ENCODE measurements at regions not wholly inside any gene's neighbourhood (a gene's known extent, or its start where the extent isn't known, plus 50 kb on each side); places are given as distances from the start of the nearest gene placed in this dataset.
"Not testable (repeated sequence)": the region's sequence is repeated elsewhere in the genome, so short reads cannot be mapped to it uniquely, and the experiment has no call there.

GRCh38 chr13:87570669-87571068 is 100.5 kb upstream of the SLITRK5 start:
- Histone ChIP-seq H3K27me3 (ENCODE audit: insufficient read depth in 3 of 3, low read length in 2 of 3) (no peaks in the 10 kb centered on the region), H3K27ac (no peak overlapping the region), H3K36me3 (ENCODE audit: insufficient read depth in 1 of 2, low read depth in 1 of 2) (no peaks in the 10 kb centered on the region), H3K9me3 (no peaks in the 10 kb centered on the region), H3K4me1 (no peaks in the 10 kb centered on the region), H3K4me3 (no peak overlapping the region)
- intact Hi-C loops (cut with DNase I): no loop called here
- 55 to 61% (median 60%) methylated on average over 2 of the region's 2 CpGs for WGBS, 3 donors
- DNase-seq (no peak), ATAC-seq (no peak)
- TF ChIP-seq CTCF (IDR thresholded peaks at IDR 0.05): no peak

- DNase-seq (no peak), ATAC-seq (no peak)
- TF ChIP-seq CTCF (IDR thresholded peaks at IDR 0.05): no peak
- Histone ChIP-seq H3K4me1 (no peaks in the 10 kb centered on the region), H3K27me3 (ENCODE audit: insufficient read depth in 3 of 3, low read length in 2 of 3) (no peaks in the 10 kb centered on the region), H3K4me3 (no peak overlapping the region), H3K9me3 (no peaks in the 10 kb centered on the region), H3K36me3 (ENCODE audit: insufficient read depth in 1 of 2, low read depth in 1 of 2) (no peaks in the 10 kb centered on the region), H3K27ac (no peak overlapping the region)
- intact Hi-C loops (cut with DNase I): no loop called here
Measured at GRCh38 chr13:87582399-87582798, 88.8 kb upstream of the SLITRK5 start.

DNA sequence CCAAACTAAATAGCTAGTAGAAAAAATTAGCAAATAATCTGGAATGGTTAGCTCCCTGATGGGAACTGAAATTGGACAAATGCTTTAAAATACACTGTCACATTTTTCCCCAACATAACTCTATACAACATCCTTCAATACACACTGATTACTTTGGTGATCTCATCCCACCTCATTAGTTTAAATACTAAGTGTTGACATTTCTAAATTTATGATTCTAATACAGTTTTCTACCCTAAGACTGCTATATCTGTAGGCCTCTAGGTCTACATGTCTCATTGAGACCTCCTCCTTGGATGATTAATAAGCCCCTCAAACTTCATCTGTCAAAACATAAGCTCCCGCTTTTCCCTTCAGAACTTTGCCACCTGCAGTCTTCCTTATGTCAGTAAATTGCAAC is 80.7 kb upstream of the SLITRK5 start:
- intact Hi-C loops (cut with DNase I): no loop called here
- H3K27me3 ChIP-seq (ENCODE audit: insufficient read depth in 3 of 3, low read length in 2 of 3): no peaks in the 10 kb centered on the region
- H3K9me3 ChIP-seq: no peaks in the 10 kb centered on the region
- H3K36me3 ChIP-seq (ENCODE audit: insufficient read depth in 1 of 2, low read depth in 1 of 2): no peaks in the 10 kb centered on the region
- TF ChIP-seq CTCF (IDR thresholded peaks at IDR 0.05): no peak
- 90 to 97% (median 91%) methylated on average over 1 of the region's 1 CpG for WGBS, 3 donors
- no peak overlapping the region for H3K4me3 ChIP-seq
- ATAC-seq (no peak), DNase-seq (no peak)
- H3K4me1 ChIP-seq: no peaks in the 10 kb centered on the region
- H3K27ac ChIP-seq: no peak overlapping the region

DNA sequence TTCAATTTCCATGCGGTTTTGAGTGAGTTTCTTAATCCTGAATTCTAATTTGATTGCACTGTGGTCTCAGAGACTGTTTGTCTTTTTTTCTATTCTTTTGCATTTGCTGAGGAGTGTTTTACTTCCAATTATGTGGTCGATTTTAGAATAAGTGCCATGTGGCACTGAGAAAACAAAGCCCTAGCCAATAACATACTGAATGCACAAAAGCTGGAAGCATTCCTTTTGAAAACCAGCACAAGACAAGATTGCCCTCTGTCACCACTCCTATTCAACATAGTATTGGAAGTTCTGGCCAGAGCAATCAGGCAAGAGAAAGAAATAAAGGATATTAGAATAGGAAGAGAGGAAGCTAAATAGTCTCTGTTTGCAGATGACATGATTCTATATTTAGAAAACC is 66.7 kb upstream of the SLITRK5 start:
- H3K27me3 ChIP-seq (ENCODE audit: insufficient read depth in 3 of 3, low read length in 2 of 3); H3K27ac ChIP-seq; DNase-seq; H3K4me3 ChIP-seq; H3K4me1 ChIP-seq; intact Hi-C loops (cut with DNase I); H3K36me3 ChIP-seq (ENCODE audit: insufficient read depth in 1 of 2, low read depth in 1 of 2); ATAC-seq; H3K9me3 ChIP-seq: not testable (repeated sequence)
- WGBS, 3 donors: 54 to 66% (median 63%) methylated on average over 2 of the region's 2 CpGs

- peaks cover 3% of the 10 kb centered on the region for H3K9me3 ChIP-seq
Measured at GRCh38 chr13:87607266-87607665, 63.9 kb upstream of the SLITRK5 start.

More at GRCh38 chr13:87607266-87607665, 63.9 kb upstream of the SLITRK5 start:
- Histone ChIP-seq H3K27me3 (ENCODE audit: insufficient read depth in 3 of 3, low read length in 2 of 3) (no peaks in the 10 kb centered on the region), H3K4me1 (no peaks in the 10 kb centered on the region), H3K4me3 (no peak overlapping the region), H3K27ac (no peak overlapping the region), H3K36me3 (ENCODE audit: insufficient read depth in 1 of 2, low read depth in 1 of 2) (no peaks in the 10 kb centered on the region)
- no peak for ATAC-seq
- DNase-seq: no peak
- 43 to 58% (median 54%) methylated on average over 2 of the region's 2 CpGs for WGBS, 3 donors
- intact Hi-C loops (cut with DNase I): no loop called here
- no peak for TF ChIP-seq CTCF (IDR thresholded peaks at IDR 0.05)
